ENCODE measurements at regions not wholly inside any gene's neighbourhood (a gene's known extent, or its start where the extent isn't known, plus 50 kb on each side); places are given as distances from the start of the nearest gene placed in this dataset.

GRCh38 chr2:220455351-220455990 is 828.0 kb downstream of the SLC4A3 start:
- no peak for TF ChIP-seq CTCF (conservative IDR thresholded peaks at IDR 0.05; ENCODE audit: low read depth, low read length)
- H3K4me3 ChIP-seq (ENCODE audit: low read depth, low read length), result no peak overlapping the region
- no peak for DNase-seq (ENCODE audit: low read depth)

GRCh38 chr2:220458051-220458450 is 830.6 kb downstream of the SLC4A3 start:
- no peak for DNase-seq (ENCODE audit: low read depth)
- TF ChIP-seq CTCF (conservative IDR thresholded peaks at IDR 0.05; ENCODE audit: low read depth, low read length), result no peak
- H3K4me3 ChIP-seq (ENCODE audit: low read depth, low read length), result no peak overlapping the region

GRCh38 chr2:220460257-220460985 is 833.0 kb downstream of the SLC4A3 start:
- no peak overlapping the region for H3K4me3 ChIP-seq (ENCODE audit: low read depth, low read length)
- peak; percentile 21 for DNase-seq (ENCODE audit: low read depth)
- no peak for TF ChIP-seq CTCF (conservative IDR thresholded peaks at IDR 0.05; ENCODE audit: low read depth, low read length)

GRCh38 chr2:220463876-220464275 is 836.4 kb downstream of the SLC4A3 start:
- DNase-seq (ENCODE audit: low read depth), result no peak
- no peak overlapping the region for H3K4me3 ChIP-seq (ENCODE audit: low read depth, low read length)
- TF ChIP-seq CTCF (conservative IDR thresholded peaks at IDR 0.05; ENCODE audit: low read depth, low read length), result no peak

- no peak for DNase-seq (ENCODE audit: low read depth)
- no peak overlapping the region for H3K4me3 ChIP-seq (ENCODE audit: low read depth, low read length)
- TF ChIP-seq CTCF (conservative IDR thresholded peaks at IDR 0.05; ENCODE audit: low read depth, low read length), result no peak
Observed at GRCh38 chr2:220465700-220466099, 838.3 kb downstream of the SLC4A3 start.

GRCh38 chr2:220466251-220466691 is 838.8 kb downstream of the SLC4A3 start:
- no peak for TF ChIP-seq CTCF (conservative IDR thresholded peaks at IDR 0.05; ENCODE audit: low read depth, low read length)
- no peak for DNase-seq (ENCODE audit: low read depth)
- no peak overlapping the region for H3K4me3 ChIP-seq (ENCODE audit: low read depth, low read length)

GRCh38 chr2:220469201-220469600 is 841.8 kb downstream of the SLC4A3 start:
- peak; percentile 78 for DNase-seq (ENCODE audit: low read depth)
- H3K4me3 ChIP-seq (ENCODE audit: low read depth, low read length), result no peak overlapping the region
- TF ChIP-seq CTCF (conservative IDR thresholded peaks at IDR 0.05; ENCODE audit: low read depth, low read length), result no peak

Data from choroid plexus epithelial cell (primary cell).